GM19372 (cell line): ENCODE measurements at regions not wholly inside any gene's neighbourhood (a gene's known extent, or its start where the extent isn't known, plus 50 kb on each side); places are given as distances from the start of the nearest gene placed in this dataset.
"Not testable (repeated sequence)": the region's sequence is repeated elsewhere in the genome, so short reads cannot be mapped to it uniquely, and the experiment has no call there.

ENCODE experiments used
- ATAC-seq: cut with Tn5 transposase; IDR thresholded peaks from one replicate; pipeline ENCODE4 v1.9.1; 2021; ENCODE audit warnings: mild to moderate bottlenecking, low read depth, moderate library complexity; ENCODE audit not compliant: unreplicated experiment

DNA sequence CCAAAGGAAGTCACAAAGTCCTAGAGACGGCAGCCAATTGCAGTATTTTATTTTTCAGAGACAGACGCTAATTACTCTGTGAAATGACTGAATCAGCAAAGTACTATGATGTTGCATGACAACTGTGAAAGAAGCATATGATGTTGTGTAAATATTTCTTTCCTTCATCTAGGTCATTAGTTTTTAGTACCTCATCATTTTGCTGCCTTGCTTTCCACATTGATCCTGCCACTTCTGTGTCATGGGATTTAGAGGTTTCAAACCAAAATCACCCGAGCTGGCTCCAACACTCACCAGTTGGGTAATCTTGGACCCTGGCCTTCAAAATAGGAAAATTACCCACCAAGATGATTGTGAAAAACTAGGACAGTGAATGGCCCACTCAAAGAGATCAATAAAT is 585.2 kb downstream of the ACTL7B start:
- no peak for ATAC-seq

DNA sequence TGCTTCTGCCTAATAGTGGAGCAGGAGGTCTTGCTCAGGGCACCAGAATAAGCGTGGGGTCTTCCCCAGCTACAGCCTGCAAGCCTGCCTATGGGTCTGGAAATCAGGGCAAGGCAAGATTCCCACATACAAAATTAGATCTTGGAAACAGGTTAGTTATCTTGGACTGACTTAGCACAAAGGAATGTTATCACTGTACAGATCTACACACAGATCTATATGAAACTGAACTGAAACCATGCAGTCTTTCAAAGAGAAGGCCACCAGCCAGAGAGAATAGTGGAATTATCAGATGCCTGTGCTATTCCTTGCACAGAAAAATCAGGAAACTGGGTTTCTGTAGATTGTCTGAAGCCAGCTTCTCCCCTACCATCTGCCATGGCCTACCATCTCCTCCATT is 585.7 kb downstream of the ACTL7B start:
- ATAC-seq: no peak

DNA sequence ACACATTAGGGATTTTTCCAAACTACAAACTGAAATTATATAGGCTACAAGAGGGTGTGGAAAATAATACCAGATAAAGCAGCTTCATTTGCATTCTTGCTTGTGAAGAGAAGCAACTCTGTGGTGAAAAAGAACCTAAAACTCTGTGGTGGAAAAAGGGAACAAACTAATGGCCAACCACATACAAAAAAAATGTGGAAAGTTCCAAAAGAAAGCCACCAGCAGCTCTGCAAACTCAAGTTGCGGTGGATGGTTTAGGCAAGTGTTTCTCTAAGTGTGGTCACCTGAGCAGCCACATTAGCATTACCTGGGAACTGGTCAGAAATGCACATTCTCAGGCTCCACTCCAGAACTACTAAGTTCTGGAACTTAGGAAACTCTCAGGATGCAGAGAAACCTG is 586.4 kb downstream of the ACTL7B start:
- ATAC-seq: no peak

DNA sequence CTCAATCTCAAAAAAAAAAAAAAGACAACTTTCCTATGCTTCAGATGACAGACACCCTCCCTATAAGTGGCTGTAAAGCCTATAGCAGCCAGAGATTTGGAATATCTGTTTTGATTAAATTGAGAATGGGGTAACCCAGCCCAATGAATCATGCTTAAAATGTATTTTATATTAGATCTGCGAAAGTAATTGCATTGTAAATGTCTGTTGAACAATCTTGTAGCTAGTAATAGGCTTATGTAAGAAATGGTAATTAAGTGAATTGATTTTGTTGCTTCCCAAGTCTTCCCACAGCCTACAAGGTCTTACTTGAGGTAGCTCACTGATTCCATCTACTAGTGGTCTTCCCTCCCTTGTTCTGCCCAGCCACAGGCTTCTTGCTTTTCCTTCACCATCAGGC is 590.7 kb downstream of the ACTL7B start:
- no peak for ATAC-seq

DNA sequence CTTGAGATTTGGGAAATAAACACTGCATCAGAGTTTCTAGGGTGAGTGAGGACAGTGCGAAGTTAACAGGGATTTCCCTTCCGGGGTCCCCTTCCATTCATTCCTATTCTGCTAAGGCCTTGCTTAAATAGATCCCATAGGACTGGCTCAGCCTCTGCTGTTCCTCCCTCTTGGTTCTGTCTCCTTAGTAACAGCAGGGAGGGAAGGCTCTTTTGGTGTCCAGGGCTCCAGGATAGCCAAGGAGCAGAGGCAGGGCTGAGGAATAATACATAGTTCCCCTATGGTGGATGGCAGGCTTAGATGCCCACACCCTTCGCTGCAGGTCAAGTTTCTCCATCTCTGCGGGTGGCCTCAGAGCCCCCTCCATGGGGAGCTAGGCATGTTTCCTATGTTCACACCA is 591.7 kb downstream of the ACTL7B start:
- no peak for ATAC-seq

DNA sequence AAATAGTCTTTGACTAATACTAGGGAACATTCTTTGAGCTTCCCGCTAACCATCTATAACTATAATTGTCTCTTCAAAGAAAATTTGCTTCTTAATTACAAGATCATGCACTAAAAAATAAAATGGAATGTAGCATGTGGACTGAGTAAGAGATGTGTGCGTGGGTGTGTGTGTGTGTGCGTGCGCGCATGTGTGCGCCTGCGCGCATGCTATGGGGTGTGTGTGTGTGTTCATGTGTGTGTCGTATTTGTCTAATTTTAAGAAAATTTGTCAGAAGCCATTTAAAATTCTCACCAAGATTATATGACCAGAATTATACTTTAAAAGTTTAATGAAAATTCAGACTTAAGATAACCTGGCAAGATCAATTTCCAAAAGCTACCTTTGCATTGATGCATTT is 593.0 kb downstream of the ACTL7B start:
- ATAC-seq: no peak

DNA sequence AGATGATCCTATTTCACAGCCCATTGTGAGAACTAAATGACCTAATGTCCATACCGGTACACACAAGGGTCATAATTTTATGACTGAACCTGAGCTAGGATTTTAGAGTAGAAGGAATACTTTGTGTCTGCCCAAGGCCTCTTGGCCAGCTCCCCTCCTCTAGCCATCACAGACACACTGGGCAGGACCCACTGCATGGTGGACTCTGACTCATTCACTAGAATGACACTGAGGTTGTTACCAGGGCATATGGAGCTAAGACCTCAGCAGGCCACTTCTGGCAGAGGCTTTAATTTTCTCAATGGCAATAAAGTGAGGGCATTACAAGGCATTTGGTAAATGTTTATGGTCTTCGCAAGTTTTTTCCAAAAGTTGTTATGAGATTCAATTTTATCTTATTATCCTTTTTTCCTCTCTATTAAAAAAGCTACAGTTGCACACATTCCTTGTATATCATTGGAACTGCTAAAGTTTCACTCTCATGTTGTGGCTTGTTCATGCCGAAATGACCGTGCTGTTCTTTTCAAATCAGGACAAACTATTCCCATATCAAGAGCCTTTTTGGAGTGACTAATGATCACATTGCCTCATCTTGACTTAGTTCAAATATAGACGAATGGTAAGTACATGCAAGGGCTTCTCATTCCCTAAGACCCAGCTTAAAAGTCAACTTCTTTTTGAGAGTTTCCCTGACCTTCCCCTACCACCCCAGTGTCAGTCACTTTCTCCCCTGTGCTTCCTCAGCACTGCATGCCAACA is 595.7 kb downstream of the ACTL7B start:
- no peak for ATAC-seq

DNA sequence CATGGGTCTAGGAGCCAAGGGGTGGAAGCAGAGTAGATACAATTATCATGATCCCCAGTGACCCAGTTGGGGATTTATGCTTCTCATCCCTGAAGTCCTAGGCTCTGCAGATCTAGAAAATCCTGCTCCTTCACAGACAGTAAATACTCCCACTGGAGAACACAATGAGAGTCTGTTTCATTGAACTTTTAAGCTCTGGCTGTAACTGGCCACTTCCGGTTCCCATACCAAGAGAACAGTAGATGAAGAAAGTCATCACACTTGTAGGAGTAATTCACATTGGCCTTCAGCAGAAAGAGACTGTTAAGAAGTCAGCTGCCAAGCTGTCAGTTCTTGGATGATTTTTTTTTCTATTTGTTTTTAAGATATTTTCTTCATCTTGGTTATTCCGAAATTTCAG is 597.1 kb downstream of the ACTL7B start:
- ATAC-seq: no peak

DNA sequence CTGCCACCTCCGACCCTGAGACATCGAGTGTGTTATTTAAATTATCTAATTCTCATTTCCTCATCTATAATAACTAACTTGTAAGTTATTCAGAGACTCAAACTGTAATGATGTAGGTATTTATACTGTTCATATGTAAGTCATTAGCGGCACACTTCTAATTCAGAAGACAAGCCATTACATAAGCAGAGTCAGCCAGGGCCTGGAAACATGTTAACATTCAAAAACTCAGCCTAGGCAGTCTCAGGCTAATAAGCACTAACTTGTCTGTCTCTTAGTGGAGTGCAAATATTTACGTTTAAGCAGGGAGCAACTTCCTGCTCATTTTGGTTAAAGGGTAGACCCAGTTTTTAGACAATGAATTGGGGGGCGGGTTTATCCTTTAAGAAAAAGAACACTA is 598.4 kb downstream of the ACTL7B start:
- ATAC-seq: no peak

DNA sequence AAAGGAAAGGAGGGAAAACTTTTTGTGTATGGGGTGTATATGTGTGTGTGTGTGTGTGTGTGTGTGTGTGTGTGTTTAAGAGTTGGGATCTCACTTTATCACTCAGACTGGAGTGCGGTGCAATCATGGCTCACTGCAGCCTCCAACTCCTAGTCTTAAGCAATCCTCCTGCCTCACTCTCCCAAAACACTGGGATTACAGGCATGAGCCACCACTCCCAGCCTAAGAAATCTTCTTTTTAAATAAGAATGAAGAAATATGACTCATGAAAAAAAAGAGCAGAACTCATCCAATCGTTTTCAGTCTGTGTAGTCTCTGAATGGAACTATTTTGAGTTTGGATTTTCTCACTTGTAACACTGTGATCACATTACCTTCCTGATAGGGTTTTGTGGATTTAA is 601.5 kb downstream of the ACTL7B start:
- ATAC-seq: no peak

DNA sequence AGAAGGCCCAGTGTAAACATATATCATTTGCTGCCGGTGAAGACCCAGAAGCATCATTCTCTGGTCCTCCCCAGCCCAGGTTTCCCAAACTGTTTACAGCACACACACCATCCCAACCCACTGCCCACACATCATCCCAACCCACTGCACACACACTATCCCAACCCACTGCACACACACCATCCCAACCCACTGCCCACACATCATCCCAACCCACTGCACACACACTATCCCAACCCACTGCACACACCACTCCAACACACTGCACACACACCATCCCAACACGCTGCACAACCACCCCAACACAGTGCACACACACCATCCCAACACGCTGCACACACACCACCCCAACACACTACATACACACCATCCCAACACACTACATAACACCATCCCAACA is 608.4 kb downstream of the ACTL7B start:
- ATAC-seq: not testable (repeated sequence)

DNA sequence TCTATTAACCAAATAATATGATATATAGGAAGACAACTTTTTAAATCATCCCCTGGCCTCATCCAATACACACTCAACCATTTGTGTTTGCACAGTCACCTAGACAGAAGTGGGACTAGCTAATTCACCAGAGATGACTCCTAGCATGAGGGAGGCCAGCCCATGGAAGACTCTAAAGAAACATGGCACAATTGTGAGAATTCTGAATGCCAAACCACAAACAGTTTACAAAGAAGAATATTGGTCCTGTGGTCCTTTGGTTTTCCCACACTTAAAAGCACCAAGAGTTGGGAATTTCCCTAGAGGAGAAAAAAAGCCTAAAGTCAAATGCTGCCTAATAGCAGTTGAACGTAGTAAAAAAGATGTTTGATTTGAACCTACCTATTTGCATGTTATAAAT is 609.9 kb downstream of the ACTL7B start:
- ATAC-seq: no peak

DNA sequence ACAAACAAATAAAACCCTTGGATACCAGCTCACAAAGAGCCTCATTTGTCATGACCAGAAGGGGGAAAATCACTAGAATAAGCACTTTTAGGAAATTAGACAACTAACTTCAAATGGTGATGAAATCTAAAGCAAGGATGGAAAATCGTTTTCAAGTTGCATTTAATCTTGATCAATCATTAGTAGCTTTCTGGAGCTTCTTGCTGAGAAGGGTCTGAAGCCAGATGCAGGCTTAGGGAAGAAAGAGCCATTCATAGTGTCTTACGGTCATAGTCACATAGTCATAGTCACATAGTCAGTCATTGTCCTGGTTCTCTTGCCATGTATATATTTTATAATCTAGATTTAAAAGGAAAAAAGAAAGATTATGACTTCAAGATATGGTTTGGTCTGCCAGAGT is 610.5 kb downstream of the ACTL7B start:
- ATAC-seq: no peak

DNA sequence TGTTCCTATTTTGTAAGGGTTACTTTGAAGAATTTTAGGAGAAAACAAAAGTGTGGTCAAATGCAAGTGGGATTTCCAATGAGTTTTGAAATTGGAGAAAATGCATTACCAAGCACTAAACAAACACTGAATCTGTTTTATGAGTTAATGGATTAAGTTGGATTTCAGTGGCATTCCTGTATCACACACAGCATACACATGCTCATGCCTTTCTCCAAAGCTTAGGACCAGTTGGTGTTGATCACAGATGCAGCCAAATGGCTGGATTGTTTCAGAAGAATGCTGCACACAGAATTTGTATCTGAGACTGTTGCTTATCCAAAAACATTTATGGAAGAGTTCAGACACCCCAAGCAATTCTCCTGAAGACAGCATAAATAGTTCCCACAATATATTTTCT is 611.1 kb downstream of the ACTL7B start:
- no peak for ATAC-seq

DNA sequence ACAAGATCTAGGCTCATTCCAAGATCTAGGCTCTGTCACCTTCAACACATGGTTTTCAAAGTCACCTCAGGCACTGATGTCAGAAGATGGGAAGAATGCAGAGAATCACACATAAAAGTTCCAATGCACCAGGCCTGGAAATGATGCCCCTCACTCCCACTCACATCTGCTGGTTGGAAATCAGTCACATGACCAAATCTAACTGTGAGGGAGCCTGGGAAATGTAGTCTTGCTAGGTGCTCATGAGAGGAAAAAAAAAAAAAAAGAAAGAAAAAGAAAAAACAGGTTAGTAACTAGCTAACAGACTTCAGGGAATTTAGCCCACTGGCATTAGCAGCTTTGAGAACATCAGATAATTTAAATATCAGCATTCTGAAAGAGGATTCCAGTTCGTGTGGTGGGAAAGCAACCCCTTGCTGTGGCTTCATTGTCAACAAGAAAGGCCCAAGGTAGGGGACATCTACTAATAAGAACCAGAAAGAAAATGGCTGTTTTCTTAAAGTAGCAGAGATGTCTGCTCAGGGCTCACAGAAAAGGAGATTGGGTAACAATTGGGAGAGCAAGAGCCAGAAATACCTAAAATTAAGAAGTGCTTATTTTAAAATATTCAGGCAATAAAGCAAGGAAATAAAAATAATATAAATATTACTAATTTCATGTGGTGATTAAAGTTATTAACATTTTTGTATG is 614.3 kb downstream of the ACTL7B start:
- no peak for ATAC-seq

DNA sequence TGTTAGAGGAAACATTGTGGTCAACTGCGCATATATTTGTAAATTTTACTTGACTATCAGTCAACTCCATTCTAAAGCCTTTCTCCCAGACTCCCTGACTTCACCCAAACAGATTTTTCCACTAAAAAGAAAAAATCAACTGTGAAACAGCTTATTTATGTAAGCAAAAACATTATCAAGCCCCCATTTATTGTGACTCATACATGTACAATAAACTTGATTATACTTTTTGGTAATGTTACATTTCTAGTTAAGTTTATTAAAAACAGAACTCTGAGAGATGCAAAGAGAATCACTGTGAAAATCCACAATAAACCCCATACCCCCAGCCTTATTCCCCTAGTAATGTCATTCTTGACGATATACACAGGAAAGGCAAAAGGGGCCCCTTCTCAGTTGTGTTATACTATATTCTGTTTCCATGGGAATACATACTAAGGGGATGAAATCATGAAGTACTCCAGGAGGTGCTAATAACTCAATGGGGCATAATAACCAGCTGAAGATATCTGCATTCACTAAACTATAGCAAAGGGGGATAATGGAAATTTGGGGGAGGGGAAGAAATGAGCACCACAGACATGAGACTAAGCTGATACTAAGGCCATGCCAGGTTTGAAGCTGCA is 616.0 kb downstream of the ACTL7B start:
- ATAC-seq: no peak

DNA sequence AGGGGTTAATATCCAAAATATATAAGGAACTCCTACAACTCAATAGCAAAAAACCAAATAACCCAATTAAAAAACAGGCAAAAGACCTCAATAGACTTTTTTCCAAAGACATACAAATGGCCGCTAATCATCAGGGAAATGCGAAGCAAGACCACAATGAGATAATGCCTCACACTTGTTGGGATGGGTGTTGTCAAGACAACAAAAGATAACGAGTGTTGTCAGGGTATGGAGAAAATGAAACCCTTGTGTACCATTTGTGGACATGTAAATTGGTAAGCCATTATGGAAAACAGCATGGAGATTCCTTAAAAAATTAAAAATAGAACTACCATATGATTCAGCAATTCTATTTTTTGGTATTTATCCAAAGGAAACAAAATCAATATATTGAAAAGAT is 620.2 kb downstream of the ACTL7B start:
- ATAC-seq: no peak

DNA sequence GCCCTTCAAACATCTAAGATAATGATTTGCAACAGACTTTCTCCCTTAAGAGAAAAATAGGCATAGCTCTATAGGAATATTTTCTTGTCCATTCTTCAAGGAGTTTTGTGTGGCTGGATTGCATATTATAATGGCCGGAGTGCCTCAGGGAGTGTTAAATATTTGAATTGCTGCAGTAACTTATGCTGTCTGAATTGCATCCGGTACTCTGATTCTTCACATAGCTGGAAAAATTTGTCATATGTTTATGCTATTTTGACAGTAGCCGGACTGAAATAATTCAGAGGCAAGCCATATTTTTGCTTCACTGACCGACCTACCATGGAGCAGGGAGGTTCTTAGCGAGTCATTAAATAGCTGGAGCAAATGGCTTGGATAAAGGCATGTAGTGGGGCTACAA is 621.0 kb downstream of the ACTL7B start:
- no peak for ATAC-seq

DNA sequence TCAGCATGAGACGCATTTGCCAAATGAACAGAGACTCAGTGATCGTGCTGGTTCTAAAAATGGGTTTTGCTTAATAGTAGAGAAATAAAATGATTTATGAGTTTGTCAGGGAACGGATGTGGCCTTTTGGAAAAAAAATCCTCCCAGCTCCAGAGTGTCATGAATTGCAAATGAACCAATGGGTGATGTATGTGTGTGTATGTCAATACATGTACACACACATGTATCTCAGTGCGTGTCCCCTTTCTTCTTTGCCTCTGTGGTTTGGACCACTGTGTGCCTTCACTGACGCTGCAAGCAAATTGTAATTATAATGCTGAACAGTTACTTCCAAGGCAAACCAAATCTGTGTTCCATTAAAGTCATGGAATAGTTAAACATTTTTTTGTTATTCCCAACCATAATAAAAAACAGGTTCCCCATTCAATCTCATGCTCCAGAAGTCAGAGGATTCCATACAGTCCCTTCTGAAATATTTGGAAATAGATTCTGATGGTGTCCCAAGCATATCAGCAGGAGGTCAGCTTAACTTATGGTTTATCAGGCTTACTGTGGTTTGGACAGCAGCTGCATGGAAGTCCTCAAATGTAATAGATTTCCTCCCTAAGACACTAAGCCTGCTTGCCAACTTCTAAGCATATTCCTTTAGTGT is 630.5 kb downstream of the ACTL7B start:
- no peak for ATAC-seq

DNA sequence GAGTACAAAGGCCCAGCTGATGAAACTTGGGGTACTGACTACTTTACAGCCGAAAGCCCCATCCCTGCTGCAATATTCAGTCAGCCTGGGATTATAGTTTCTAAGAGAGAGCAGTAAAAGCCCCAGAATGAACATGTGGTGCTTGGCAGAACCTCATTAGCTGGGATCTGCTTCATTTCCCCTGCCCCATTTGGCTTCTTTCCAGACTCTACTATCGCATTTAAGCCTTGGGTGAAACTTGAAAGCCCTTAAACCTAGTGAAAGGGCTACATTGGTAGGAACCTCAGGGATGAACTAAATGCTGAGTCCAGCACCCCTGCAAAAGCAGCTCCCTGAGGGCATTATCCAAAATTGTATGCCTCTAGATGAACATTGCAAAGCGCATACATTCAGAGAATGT is 631.1 kb downstream of the ACTL7B start:
- ATAC-seq: no peak

DNA sequence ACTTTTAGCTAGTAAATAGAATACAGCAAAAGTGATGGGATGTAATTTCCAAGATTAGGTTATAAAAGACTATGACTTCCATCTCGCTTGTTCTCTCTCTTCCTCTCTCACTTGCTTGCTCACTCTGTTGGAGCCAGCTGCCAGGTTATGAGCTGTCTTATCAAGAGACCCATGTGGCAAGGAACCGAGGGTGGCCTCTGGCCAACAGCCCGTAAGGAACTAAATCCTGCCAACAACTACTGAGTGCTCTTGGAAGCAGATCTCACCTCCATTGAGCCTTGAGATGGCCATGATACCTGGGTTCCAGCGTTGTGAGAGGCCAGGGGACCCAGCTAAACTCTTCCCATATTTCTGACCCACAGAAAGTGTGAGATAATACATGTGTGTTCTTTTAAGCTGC is 636.1 kb downstream of the ACTL7B start:
- ATAC-seq: no peak
